Tongue (tissue), 1 donor: ENCODE measurements at regions not wholly inside any gene's neighbourhood (a gene's known extent, or its start where the extent isn't known, plus 50 kb on each side); places are given as distances from the start of the nearest gene placed in this dataset.
A peak's percentile ranks its signal among the peaks of the same experiment; 100 is the strongest.

Experiments
- DNase-seq: peaks from one replicate; pipeline ENCODE4 v3.0.0-alpha.2; 2015

GRCh38 chr18:57991552-57991951 lies 52.5 kb upstream of the NEDD4L start:
- DNase-seq, result no peak

- no peak for DNase-seq
Observed at GRCh38 chr18:57989536-57989935, 54.5 kb upstream of the NEDD4L start.

GRCh38 chr18:57984490-57985115 lies 59.4 kb upstream of the NEDD4L start:
- DNase-seq, result no peak

GRCh38 chr18:57983965-57984364 lies 60.1 kb upstream of the NEDD4L start:
- DNase-seq, result no peak

GRCh38 chr18:57983472-57983871 lies 60.6 kb upstream of the NEDD4L start:
- no peak for DNase-seq

GRCh38 chr18:57982372-57983021 lies 61.5 kb upstream of the NEDD4L start:
- DNase-seq, result no peak

- no peak for DNase-seq
Observed at GRCh38 chr18:57981308-57982028, 62.6 kb upstream of the NEDD4L start.

- DNase-seq, result peak; percentile 15
Observed at GRCh38 chr18:57980573-57981307, 63.3 kb upstream of the NEDD4L start.

GRCh38 chr18:57976230-57976773 lies 67.7 kb upstream of the NEDD4L start:
- DNase-seq, result no peak

GRCh38 chr18:57975805-57976204 lies 68.2 kb upstream of the NEDD4L start:
- DNase-seq, result no peak

GRCh38 chr18:57974585-57975265 lies 69.3 kb upstream of the NEDD4L start:
- no peak for DNase-seq

GRCh38 chr18:57973889-57974288 lies 70.1 kb upstream of the NEDD4L start:
- no peak for DNase-seq

- no peak for DNase-seq
Observed at GRCh38 chr18:57970356-57971095, 73.5 kb upstream of the NEDD4L start.

- no peak for DNase-seq
Observed at GRCh38 chr18:57969824-57970223, 74.2 kb upstream of the NEDD4L start.

GRCh38 chr18:57965246-57965645 lies 78.8 kb upstream of the NEDD4L start:
- DNase-seq, result no peak

GRCh38 chr18:57961876-57962505 lies 82.0 kb upstream of the NEDD4L start:
- no peak for DNase-seq

GRCh38 chr18:57961411-57961810 lies 82.6 kb upstream of the NEDD4L start:
- DNase-seq, result no peak

GRCh38 chr18:57959278-57959677 lies 84.7 kb upstream of the NEDD4L start:
- peak; percentile 25 for DNase-seq

GRCh38 chr18:57957210-57957609 lies 86.8 kb upstream of the NEDD4L start:
- no peak for DNase-seq

GRCh38 chr18:57956491-57956890 lies 87.5 kb upstream of the NEDD4L start:
- no peak for DNase-seq

- no peak for DNase-seq
Observed at GRCh38 chr18:57954935-57955334, 89.1 kb upstream of the NEDD4L start.
